ENCODE measurements at regions not wholly inside any gene's neighbourhood (a gene's known extent, or its start where the extent isn't known, plus 50 kb on each side); places are given as distances from the start of the nearest gene placed in this dataset.

GRCh38 chrX:124257924-124258702, 74.3 kb upstream of the TEX13D start:
- BruUV-seq (replicated peaks) = no TSS peak
- no peak overlapping the region for H3K4me3 ChIP-seq
- H4K20me1 ChIP-seq (ENCODE audit: insufficient read depth) = no peaks in the 10 kb centered on the region
- no peaks in the 10 kb centered on the region for H3K9me2 ChIP-seq (ENCODE audit: insufficient read depth)
- H3K4me1 ChIP-seq (replicated peaks; ENCODE audit: insufficient read depth) = no peaks in the 10 kb centered on the region
- ChIA-PET CTCF (no interaction called here), POLR2A (ENCODE audit: unreplicated experiment) (no interaction called here)
- H3F3A ChIP-seq (ENCODE audit: insufficient read depth, low read depth) = no peaks in the 10 kb centered on the region
- H3K79me2 ChIP-seq (ENCODE audit: low read depth) = no peaks in the 10 kb centered on the region
- no peak overlapping the region for H2AFZ ChIP-seq
- no peak for TF ChIP-seq CTCF (conservative IDR thresholded peaks at IDR 0.05)
- no peak for TF ChIP-seq EZH2 (IDR thresholded peaks at IDR 0.05; ENCODE audit: low read depth)
- no peaks in the 10 kb centered on the region for H3K27me3 ChIP-seq (ENCODE audit: insufficient read depth, low read depth)
- H3K36me3 ChIP-seq (ENCODE audit: low read depth) = no peaks in the 10 kb centered on the region
- H3K9me3 ChIP-seq (ENCODE audit: insufficient read depth, low read depth) = no peaks in the 10 kb centered on the region
- no peak overlapping the region for H3K27ac ChIP-seq
- intact Hi-C loops (cut with micrococcal nuclease; ENCODE audit: unreplicated experiment) = no loop called here
- H3K4me2 ChIP-seq = no peak overlapping the region
- DNase-seq = no peak

GRCh38 chrX:124260845-124261244, 71.6 kb upstream of the TEX13D start:
- TF ChIP-seq EZH2 (IDR thresholded peaks at IDR 0.05; ENCODE audit: low read depth) = no peak
- no peak for TF ChIP-seq CTCF (conservative IDR thresholded peaks at IDR 0.05)

GRCh38 chrX:124263743-124264142, 68.7 kb upstream of the TEX13D start:
- Histone ChIP-seq H3K27me3 (ENCODE audit: insufficient read depth, low read depth) (no peaks in the 10 kb centered on the region), H3K4me2 (no peak overlapping the region), H3K4me3 (no peak overlapping the region), H3K9me2 (ENCODE audit: insufficient read depth) (no peaks in the 10 kb centered on the region), H3K79me2 (ENCODE audit: low read depth) (no peaks in the 10 kb centered on the region), H3K9me3 (ENCODE audit: insufficient read depth, low read depth) (no peaks in the 10 kb centered on the region), H3K36me3 (ENCODE audit: low read depth) (no peaks in the 10 kb centered on the region), H2AFZ (no peak overlapping the region), H3K4me1 (replicated peaks; ENCODE audit: insufficient read depth) (no peaks in the 10 kb centered on the region), H4K20me1 (ENCODE audit: insufficient read depth) (no peaks in the 10 kb centered on the region), H3K27ac (no peak overlapping the region), H3F3A (ENCODE audit: insufficient read depth, low read depth) (no peaks in the 10 kb centered on the region)
- BruUV-seq (replicated peaks) = no TSS peak
- intact Hi-C loops (cut with micrococcal nuclease; ENCODE audit: unreplicated experiment) = no loop called here
- ChIA-PET CTCF (no interaction called here), POLR2A (ENCODE audit: unreplicated experiment) (no interaction called here)
- TF ChIP-seq EZH2 (IDR thresholded peaks at IDR 0.05; ENCODE audit: low read depth) = no peak
- TF ChIP-seq CTCF (conservative IDR thresholded peaks at IDR 0.05) = no peak
- DNase-seq = no peak

More at GRCh38 chrX:124260845-124261244, 71.6 kb upstream of the TEX13D start:
- CTCF ChIA-PET = no interaction called here
- Histone ChIP-seq H3K4me3 (no peak overlapping the region), H3K9me2 (ENCODE audit: insufficient read depth) (no peaks in the 10 kb centered on the region), H3K27me3 (ENCODE audit: insufficient read depth, low read depth) (no peaks in the 10 kb centered on the region), H4K20me1 (ENCODE audit: insufficient read depth) (no peaks in the 10 kb centered on the region), H3K4me1 (replicated peaks; ENCODE audit: insufficient read depth) (no peaks in the 10 kb centered on the region), H2AFZ (no peak overlapping the region), H3K27ac (no peak overlapping the region), H3K4me2 (no peak overlapping the region), H3K79me2 (ENCODE audit: low read depth) (no peaks in the 10 kb centered on the region), H3K36me3 (ENCODE audit: low read depth) (no peaks in the 10 kb centered on the region), H3K9me3 (ENCODE audit: insufficient read depth, low read depth) (no peaks in the 10 kb centered on the region), H3F3A (ENCODE audit: insufficient read depth, low read depth) (no peaks in the 10 kb centered on the region)
- DNase-seq = no peak
- POLR2A ChIA-PET (ENCODE audit: unreplicated experiment) = no interaction called here
- BruUV-seq (replicated peaks) = no TSS peak
- intact Hi-C loops (cut with micrococcal nuclease; ENCODE audit: unreplicated experiment) = no loop called here

All from PC-9 (cell line).